Type B pancreatic cell (in vitro differentiated cells): ENCODE measurements at regions not wholly inside any gene's neighbourhood (a gene's known extent, or its start where the extent isn't known, plus 50 kb on each side); places are given as distances from the start of the nearest gene placed in this dataset.

Experiments used
- DNase-seq: peaks from one replicate; pipeline ENCODE4 v3.0.0; 2021; ENCODE audit warnings: mixed read lengths; ENCODE audit not compliant: unreplicated experiment; ENCODE audit errors: extremely low spot score
- H3K27ac Mint-ChIP-seq: 2 replicates; pipeline ENCODE4 v1.8.0; 2021; ENCODE audit warnings: mild to moderate bottlenecking, mixed read lengths
- H3K27me3 Mint-ChIP-seq: 2 replicates; pipeline ENCODE4 v1.8.0; 2021; ENCODE audit warnings: mixed read lengths
- H3K36me3 Mint-ChIP-seq: 2 replicates; pipeline ENCODE4 v1.8.0; 2021; ENCODE audit warnings: mixed read lengths
- H3K4me1 Mint-ChIP-seq: one replicate; pipeline ENCODE4 v1.8.0; 2021; ENCODE audit warnings: mixed read lengths; ENCODE audit not compliant: unreplicated experiment
- H3K4me3 Mint-ChIP-seq: 2 replicates; pipeline ENCODE4 v1.8.0; 2021; ENCODE audit warnings: mild to moderate bottlenecking, mixed read lengths
- H3K9me3 Mint-ChIP-seq: 2 replicates; pipeline ENCODE4 v1.8.0; 2021; ENCODE audit warnings: mixed read lengths
- CTCF ChIP-seq: fragments of 200-600 bp; sonication (generic); conservative IDR thresholded peaks from 2 replicates; pipeline ENCODE4 v1.5.0; 2021; ENCODE audit warnings: antibody characterized with exemption, mild to moderate bottlenecking

- Mint-ChIP-seq H3K36me3 (no peaks in the 10 kb centered on the region), H3K27ac (no peak overlapping the region), H3K9me3 (no peaks in the 10 kb centered on the region), H3K4me3 (no peak overlapping the region), H3K4me1 (peaks cover 16% of the 10 kb centered on the region), H3K27me3 (no peaks in the 10 kb centered on the region)
- DNase-seq = no peak
- TF ChIP-seq CTCF = no peak
Observed at GRCh38 chr2:59033661-59034060, 792.5 kb upstream of the FANCL start.

GRCh38 chr2:59032499-59032898 lies 791.4 kb upstream of the FANCL start:
- H3K27me3 Mint-ChIP-seq = no peaks in the 10 kb centered on the region
- no peaks in the 10 kb centered on the region for H3K9me3 Mint-ChIP-seq
- no peaks in the 10 kb centered on the region for H3K36me3 Mint-ChIP-seq
- DNase-seq = no peak
- H3K4me3 Mint-ChIP-seq = no peak overlapping the region
- H3K4me1 Mint-ChIP-seq = peaks cover 16% of the 10 kb centered on the region
- no peak overlapping the region for H3K27ac Mint-ChIP-seq
- no peak for TF ChIP-seq CTCF

- no peak for DNase-seq
Observed at GRCh38 chr2:59029058-59029457, 787.9 kb upstream of the FANCL start.

GRCh38 chr2:59027320-59027719 lies 786.2 kb upstream of the FANCL start:
- DNase-seq = no peak
- no peaks in the 10 kb centered on the region for H3K36me3 Mint-ChIP-seq
- TF ChIP-seq CTCF = no peak
- H3K4me3 Mint-ChIP-seq = no peak overlapping the region
- no peak overlapping the region for H3K27ac Mint-ChIP-seq
- H3K27me3 Mint-ChIP-seq = no peaks in the 10 kb centered on the region
- no peaks in the 10 kb centered on the region for H3K9me3 Mint-ChIP-seq
- peaks cover 5% of the 10 kb centered on the region for H3K4me1 Mint-ChIP-seq

More at GRCh38 chr2:59029058-59029457, 787.9 kb upstream of the FANCL start:
- H3K27ac Mint-ChIP-seq = no peak overlapping the region
- H3K4me3 Mint-ChIP-seq = no peak overlapping the region
- no peaks in the 10 kb centered on the region for H3K9me3 Mint-ChIP-seq
- TF ChIP-seq CTCF = no peak
- peaks cover 5% of the 10 kb centered on the region for H3K4me1 Mint-ChIP-seq
- H3K36me3 Mint-ChIP-seq = no peaks in the 10 kb centered on the region
- H3K27me3 Mint-ChIP-seq = no peaks in the 10 kb centered on the region

GRCh38 chr2:59025157-59025757 lies 784.1 kb upstream of the FANCL start:
- Mint-ChIP-seq H3K4me3 (no peak overlapping the region), H3K27me3 (no peaks in the 10 kb centered on the region), H3K9me3 (no peaks in the 10 kb centered on the region), H3K27ac (no peak overlapping the region), H3K36me3 (no peaks in the 10 kb centered on the region), H3K4me1 (no peaks in the 10 kb centered on the region)
- peak; percentile 85 for TF ChIP-seq CTCF
- DNase-seq = no peak

GRCh38 chr2:59021786-59022185 lies 780.7 kb upstream of the FANCL start:
- H3K4me1 Mint-ChIP-seq = no peaks in the 10 kb centered on the region
- no peaks in the 10 kb centered on the region for H3K9me3 Mint-ChIP-seq
- H3K36me3 Mint-ChIP-seq = no peaks in the 10 kb centered on the region
- no peak for DNase-seq
- H3K27ac Mint-ChIP-seq = no peak overlapping the region
- H3K4me3 Mint-ChIP-seq = no peak overlapping the region
- H3K27me3 Mint-ChIP-seq = no peaks in the 10 kb centered on the region
- no peak for TF ChIP-seq CTCF
